Suppressor macrophage treated with lipopolysaccharide for 1 hour (primary cell): ENCODE measurements at regions not wholly inside any gene's neighbourhood (a gene's known extent, or its start where the extent isn't known, plus 50 kb on each side); places are given as distances from the start of the nearest gene placed in this dataset.

Experiments
- DNase-seq, 3 donors: peaks; one replicate each; pipeline ENCODE4 v3.0.0-alpha.2; 2020 to 2022

DNA sequence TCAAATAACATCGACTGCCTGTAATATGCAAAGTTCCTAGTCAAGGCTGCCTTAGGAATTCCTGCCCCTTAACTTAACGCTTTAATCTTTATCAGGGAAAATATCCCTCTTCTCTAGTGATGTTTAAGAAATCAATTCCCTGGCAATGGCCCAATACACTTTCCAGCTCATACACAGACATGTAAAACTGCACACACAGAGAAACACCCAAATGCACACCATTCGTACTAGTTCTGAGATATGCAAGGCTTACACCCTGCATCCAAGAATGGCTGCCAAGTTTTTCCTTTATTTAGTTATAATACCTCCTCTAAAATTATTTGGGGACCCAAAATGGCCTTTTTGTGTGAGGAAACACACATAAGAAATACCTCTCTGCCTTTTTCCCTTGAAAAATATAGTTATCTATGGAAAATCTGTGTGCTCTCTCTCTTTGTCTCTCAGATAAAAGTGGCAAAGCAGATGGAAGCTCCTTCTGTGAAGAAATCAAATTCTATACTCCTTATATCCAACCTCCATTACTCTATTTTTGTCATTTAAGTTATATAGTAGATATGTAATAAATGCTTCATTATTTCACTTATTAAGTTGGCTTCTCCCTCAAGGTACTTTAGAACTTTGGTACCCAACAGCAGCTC lies 120.0 kb upstream of the MDM1 start:
- no peak for DNase-seq

DNA sequence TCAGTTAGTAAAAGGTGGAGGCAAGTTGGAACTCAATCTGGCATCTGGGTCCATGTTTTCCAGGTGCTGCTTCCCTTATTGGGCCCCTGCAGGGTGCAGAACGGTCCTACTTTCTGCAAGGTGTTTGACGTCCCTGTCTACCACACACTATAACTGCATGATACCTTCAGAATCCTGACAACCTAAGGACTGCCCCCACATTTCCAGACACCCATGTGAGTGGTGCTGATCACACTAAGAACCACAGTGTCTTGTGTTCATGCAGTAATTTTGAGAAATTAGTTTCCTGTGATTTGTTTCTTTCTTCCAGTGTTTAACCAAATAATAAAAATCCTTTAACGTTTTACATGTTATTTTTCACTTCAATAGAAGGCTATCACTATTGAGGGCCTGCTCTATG lies 121.1 kb upstream of the MDM1 start:
- no peak for DNase-seq

DNA sequence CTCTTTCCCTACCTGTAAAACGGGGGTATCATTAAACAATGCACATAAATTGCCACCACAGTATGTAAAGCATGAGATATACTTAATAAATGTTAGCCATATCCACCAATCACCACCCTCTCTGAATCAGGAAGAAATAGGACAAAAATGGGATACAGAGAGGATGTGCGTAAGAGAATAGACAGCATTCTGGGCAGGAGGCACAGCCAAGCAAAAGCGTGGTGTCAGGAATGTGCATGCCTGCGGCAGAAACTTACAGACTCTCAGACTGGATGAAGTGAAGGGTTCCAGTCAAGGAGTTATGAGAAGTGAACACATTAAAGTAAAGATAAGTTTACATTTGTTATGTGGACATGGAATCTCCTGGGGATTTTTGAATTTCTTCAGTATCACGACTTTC lies 121.7 kb upstream of the MDM1 start:
- DNase-seq = no peak

- peak in 1 of 3 donors; percentile 42 for DNase-seq
Measured at GRCh38 chr12:68454892-68455291, 122.7 kb upstream of the MDM1 start.

- peak in 1 of 3 donors; percentile 14 for DNase-seq
Measured at GRCh38 chr12:68455691-68456345, 123.7 kb upstream of the MDM1 start.

GRCh38 chr12:68458866-68459265 lies 126.7 kb upstream of the MDM1 start:
- no peak for DNase-seq

DNA sequence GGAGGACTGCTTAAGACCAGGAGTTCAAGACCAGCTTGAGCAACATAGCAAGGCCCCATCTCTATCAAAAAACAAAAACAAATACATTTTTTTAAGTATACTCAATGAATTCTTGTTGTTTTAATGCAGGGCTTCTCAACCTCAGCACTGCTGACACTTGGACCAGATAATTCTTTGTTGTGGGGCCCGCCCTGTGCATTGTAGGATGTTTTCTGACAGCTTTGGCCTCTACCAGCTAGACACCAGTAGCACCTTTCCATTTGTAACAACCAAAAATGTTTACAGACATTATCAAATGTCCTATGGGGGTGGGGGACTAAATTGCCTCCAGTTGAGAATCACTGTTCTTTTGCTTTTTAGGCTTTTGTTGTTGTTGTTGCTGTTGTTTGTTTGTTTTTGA lies 128.1 kb upstream of the MDM1 start:
- no peak for DNase-seq

- DNase-seq = no peak
Measured at GRCh38 chr12:68461645-68462044, 129.5 kb upstream of the MDM1 start.

DNA sequence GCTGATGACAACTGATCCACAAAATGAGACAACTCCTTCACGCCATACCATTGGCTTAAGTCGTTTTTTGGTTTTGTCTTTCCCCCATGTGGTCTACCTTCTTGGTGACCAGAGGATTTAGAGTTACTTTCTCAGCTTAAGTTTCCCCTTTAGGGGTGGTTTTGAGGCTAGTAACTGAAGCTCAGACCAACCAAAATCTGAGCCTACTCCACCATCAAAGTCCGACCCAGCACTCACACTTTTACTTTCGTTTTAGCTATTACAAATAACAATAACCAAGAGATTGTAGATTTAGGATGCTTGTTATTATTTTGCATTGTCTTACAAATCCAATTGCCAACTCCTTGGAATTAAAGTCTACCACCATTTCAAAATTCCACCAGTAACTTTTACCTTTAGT lies 130.6 kb upstream of the MDM1 start:
- DNase-seq = no peak

DNA sequence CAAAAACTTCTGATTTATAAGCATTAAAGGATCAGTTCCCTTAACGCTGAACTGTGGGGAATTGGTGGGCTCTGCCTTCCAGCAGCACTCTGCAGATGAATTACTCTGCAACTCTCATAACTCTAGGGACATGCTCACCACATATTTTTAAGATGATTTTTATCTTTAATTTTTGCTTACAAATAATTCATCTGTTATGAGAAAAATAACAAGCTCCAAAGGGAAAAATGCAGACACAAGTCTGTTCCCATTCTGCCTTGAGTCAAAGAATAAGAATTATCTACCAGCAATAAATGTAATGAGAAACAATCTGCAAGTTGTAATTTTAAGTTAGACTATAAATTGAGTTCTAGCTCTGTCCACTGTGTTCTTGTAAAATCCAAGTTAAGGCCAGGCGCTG lies 133.1 kb upstream of the MDM1 start:
- DNase-seq = no peak

DNA sequence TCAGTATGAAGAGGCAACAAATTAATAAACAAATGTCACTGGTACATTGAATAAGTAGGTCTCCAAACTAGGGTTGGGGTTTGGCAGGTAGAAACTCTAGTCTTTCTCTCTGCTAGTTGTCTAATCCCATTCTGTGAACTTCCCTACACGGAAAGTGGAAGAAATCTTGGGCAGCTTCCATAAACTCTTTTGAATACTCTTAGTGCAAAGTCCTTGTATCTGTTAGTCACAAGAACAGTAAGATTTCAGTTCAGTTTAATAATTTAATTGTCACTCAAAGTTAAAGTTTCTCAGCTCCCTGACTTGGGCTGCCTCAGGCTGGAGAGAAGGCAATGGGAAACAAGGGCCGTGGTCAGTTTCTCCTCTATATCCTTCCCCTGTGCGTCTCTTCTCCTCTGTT lies 135.4 kb upstream of the MDM1 start:
- no peak for DNase-seq

GRCh38 chr12:68468036-68468435 lies 135.9 kb upstream of the MDM1 start:
- no peak for DNase-seq

- DNase-seq = no peak
Measured at GRCh38 chr12:68469113-68469512, 137.0 kb upstream of the MDM1 start.

DNA sequence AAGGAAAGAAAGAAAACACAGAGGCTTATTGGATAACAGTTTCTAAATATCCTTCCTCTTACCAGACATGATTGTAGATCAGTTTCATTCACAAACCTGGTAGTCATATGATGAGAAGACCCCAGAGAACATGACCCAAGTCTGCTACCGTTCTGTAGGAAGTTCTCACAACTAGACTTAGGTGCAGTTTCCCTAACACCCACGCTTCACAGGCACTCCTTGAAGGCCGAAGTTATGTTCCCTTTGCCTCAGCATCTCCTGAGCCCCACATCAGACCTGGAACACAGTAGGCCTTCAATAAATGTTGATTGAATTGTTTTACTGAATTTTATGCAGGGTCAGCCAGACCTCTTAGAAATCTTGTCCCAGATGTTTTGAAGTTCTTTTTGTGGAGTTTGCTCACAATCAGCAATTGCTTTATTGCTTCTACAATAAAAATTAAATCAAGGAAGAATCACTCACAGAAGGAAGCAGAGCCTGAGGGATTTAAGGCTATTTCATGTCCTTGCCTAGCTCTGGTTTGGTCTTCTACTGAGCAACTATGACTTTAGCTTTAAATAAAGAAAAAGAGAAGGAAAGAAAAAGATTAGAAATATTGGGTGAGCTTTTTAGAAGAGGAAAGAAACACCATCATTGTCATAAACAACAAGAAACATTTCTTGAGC lies 138.6 kb upstream of the MDM1 start:
- no peak for DNase-seq

DNA sequence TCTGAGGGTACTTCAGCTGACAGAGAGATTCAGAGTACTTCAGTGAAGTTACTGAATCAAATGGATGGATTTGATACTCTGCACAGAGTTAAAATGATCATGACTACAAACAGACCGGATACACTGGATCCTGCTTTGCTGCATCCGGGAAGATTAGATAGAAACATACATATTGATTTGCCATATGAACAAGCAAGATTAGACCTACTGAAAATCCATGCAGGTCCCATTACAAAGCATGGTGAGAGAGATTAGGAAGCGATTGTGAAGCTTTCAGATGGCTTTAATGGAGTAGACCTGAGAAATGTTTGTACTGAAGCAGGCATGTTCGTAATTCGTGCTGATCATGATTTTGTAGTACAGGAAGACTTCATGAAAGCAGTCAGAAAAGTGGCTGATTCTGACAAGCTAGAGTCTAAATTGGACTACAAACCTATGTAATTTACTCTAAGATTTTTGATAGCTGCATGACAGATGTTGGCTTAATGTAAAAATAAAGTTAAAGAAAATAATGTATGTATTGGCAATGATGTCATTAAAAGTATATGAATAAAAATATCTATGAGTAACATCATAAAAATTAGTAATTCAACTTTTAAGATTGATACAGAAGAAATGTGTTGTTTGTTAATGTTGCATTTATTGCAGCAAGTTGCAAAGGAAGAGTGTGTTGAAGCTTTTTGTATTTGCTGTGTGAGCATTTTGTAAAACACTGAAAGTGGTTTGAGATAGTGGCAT lies 136.1 kb upstream of the RAP1B start:
- no peak for DNase-seq

GRCh38 chr12:68476794-68477193 lies 133.9 kb upstream of the RAP1B start:
- peak; percentile 18 to 44 (median 24) for DNase-seq

DNA sequence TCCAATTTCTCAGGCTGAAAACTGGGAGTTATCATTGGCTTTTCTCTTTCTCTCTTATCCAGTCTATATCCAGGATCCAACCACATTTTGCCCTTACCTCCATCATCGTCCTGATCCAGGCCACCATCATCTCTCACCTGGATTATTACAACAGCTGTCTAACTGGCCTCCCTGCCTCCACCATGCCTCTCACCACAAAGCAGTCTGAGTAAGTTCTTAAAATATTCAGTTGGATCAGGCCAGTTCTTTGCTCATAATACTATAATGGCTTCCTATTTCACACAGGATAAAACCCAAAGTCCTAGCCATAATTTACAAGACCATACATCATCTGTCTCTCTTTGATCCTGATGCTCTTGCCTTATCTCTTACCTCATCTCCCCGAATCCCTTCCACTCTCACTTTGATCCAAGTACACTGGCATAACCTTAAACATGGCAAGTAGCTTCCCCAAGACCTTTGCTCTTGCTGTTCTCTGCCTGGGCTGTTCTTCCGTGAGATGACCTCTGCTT lies 133.4 kb upstream of the RAP1B start:
- no peak for DNase-seq

- DNase-seq = no peak
Measured at GRCh38 chr12:68477906-68478305, 132.8 kb upstream of the RAP1B start.

DNA sequence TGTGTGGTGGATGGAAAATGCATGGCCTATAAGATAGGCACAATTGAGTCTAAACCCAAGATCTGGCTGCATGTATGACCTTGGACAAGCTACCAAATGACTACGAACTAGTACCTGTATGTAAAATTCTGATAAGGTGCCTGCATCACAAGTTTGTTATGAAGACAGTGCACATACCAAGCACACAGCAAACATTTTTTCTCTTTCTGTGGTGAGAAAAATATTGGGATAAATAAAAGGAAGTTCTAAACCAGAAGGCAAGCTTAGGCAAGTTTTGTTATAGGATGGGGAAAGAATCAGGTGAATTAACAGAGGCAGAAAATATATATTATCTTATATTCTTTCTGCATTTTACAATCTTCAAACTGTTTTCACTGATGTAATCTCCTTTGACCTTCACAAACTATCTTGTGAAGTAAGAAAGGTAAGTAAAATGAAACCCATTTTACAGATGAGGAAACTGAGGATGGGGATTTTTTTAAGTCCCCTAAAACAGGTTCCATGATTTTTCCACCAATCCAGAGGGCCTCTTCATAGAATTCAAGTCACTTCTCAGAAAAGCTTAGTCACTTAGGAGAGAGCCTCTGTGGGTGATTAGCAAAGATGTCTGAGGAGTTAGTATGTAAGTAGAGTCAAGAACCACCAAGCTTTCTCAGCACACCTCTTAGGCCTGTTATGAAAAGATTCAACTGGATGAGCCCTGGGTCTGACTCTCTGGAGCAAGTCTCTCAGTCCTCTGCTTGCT lies 132.0 kb upstream of the RAP1B start:
- no peak for DNase-seq

GRCh38 chr12:68479261-68479895 lies 131.3 kb upstream of the RAP1B start:
- DNase-seq = no peak

DNA sequence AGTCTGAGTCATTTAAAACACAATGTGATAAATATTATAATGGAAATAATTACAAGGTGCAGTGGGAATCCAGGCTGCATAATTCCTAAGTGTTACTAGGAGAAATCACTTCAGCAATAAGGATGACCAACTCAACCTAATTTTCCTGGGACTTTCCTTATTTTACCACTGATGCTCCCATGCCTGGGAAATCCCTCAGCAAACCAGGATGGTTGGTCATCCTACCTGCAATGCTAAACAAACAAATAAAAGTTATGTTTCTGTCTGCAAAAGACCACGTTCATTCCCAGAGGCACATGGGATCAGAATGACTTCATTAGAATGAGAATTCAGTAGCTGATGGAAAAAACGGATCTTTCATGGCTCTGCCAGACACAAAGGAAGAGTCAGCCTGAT lies 130.8 kb upstream of the RAP1B start:
- peak in 2 of 3 donors; percentile 29 to 31 for DNase-seq

- DNase-seq = no peak
Measured at GRCh38 chr12:68480526-68480925, 130.2 kb upstream of the RAP1B start.
